Fibroblast of pulmonary artery (primary cell): ENCODE measurements at regions not wholly inside any gene's neighbourhood (a gene's known extent, or its start where the extent isn't known, plus 50 kb on each side); places are given as distances from the start of the nearest gene placed in this dataset.
"Not testable (repeated sequence)": the region's sequence is repeated elsewhere in the genome, so short reads cannot be mapped to it uniquely, and the experiment has no call there.

Experiments used
- DNase-seq: peaks from one replicate; pipeline ENCODE4 v3.0.0-alpha.2; 2010; ENCODE audit warnings: low read depth
- H3K4me3 ChIP-seq: replicated peaks from 2 replicates; pipeline ENCODE4 v1.5.1; 2011; ENCODE audit warnings: low read depth, mild to moderate bottlenecking, control low read depth, low read length, moderate library complexity
- TF ChIP-seq, protein P1 (sequence below): IDR thresholded peaks from 2 replicates; pipeline ENCODE4 v1.5.1; 2011; ENCODE audit warnings: mild to moderate bottlenecking, control low read depth, low read length, inconsistent platforms; ENCODE audit errors: missing control alignments

DNA sequence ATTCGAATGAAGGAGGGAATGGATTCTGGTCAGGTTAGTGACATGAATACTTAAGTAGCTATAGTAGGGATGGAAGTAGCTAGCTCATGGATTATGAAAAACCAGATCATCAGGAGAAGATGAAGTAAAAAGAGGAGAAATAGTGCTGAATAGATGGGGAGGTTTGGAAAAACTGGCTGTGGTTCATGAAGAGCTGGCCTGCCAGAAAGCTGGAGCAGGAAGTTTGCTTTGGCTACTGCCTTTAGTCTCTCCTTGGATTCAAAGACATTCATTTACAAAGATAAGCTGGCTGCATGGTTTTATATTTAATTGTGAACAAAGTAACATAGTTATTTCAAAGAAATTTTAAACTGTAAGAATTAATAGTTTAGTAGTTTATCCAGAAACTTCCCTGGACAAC lies 567.0 kb downstream of the RIT2 start:
- TF ChIP-seq, protein P1, sequence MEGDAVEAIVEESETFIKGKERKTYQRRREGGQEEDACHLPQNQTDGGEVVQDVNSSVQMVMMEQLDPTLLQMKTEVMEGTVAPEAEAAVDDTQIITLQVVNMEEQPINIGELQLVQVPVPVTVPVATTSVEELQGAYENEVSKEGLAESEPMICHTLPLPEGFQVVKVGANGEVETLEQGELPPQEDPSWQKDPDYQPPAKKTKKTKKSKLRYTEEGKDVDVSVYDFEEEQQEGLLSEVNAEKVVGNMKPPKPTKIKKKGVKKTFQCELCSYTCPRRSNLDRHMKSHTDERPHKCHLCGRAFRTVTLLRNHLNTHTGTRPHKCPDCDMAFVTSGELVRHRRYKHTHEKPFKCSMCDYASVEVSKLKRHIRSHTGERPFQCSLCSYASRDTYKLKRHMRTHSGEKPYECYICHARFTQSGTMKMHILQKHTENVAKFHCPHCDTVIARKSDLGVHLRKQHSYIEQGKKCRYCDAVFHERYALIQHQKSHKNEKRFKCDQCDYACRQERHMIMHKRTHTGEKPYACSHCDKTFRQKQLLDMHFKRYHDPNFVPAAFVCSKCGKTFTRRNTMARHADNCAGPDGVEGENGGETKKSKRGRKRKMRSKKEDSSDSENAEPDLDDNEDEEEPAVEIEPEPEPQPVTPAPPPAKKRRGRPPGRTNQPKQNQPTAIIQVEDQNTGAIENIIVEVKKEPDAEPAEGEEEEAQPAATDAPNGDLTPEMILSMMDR = no peak
- H3K4me3 ChIP-seq = no peak overlapping the region
- peak; percentile 1 for DNase-seq

DNA sequence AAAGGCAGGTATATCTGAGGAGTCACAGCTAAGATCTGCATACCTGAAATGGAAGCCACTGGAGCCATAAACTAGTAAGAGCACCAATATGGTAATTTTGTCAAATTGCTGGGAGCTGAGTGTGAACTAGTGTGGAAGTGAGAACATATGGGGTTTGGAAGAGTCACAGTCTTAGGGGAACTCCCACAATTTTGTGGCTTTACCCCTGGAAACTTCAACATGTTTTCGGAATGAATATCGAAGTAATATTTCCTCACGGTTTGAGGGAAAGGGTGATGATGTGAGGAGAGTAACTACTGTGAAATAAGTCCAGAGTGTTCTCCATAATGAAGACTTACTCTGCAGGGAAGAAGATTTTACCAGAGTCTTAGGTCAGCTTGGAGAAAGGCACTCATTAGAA lies 565.9 kb downstream of the RIT2 start:
- DNase-seq = no peak
- no peak overlapping the region for H3K4me3 ChIP-seq
- TF ChIP-seq, protein P1 = no peak

DNA sequence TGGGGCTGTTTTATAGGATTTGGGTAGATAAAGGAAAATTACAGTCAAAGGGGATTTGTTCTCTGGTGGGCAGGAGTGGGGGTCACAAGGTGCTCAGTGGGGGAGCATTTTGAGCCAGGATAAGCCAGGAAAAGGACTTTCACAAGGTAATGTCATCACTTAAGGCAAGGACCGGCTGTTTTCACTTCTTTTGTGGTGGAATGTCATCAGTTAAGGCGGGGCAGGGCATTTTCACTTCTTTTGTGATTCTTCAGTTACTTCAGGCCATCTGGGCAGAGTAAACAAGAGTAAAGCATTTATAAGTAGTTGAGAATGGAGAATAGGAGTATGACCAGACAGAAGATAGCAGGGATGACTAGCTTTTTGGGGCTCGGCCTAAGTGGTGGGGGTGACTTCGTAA lies 562.9 kb downstream of the RIT2 start:
- H3K4me3 ChIP-seq, DNase-seq: not testable (repeated sequence)

GRCh38 chr18:42559069-42559690 lies 556.3 kb downstream of the RIT2 start:
- TF ChIP-seq, protein P1 = no peak
- H3K4me3 ChIP-seq = no peak overlapping the region
- DNase-seq = no peak

DNA sequence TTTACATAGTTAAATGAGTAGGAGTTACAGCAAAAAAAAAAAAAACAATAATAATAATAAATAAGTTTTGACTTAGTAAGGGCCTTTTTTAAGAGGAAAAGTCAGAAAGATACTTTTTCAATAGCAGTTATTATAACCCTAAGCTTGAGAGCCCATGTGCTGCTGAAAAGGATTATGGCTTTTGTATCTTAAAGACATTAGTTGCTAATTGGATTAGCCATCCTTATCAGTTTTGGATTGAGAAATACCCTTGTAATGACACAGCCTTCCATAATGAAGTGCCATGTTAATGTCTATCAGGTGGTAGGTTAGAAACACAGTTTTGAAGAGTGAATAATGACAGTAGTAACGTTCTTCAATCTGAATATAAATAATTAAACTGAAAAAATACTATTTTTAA lies 554.0 kb downstream of the RIT2 start:
- no peak for DNase-seq
- no peak overlapping the region for H3K4me3 ChIP-seq
- TF ChIP-seq, protein P1 = no peak

DNA sequence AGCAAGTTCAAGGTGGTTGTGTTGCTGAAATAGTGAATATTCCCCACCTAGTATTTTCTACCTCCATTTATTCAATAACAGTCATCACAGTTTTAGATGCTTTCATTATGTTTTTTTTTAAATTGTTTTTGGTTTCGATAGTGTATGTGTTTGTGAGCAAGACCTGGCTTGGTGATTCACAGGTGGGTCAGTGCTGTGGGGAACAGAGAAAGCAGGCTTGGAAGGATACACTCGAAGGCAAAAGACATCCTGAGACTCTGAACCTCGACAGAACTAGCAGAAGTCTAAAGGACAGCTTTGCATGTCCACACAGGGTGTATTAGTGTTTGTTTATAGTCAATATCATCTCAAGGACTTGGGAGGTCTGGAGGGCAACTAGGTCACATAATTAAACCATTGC lies 551.5 kb downstream of the RIT2 start:
- TF ChIP-seq, protein P1 = no peak
- H3K4me3 ChIP-seq = no peak overlapping the region

GRCh38 chr18:42564761-42565160 lies 550.7 kb downstream of the RIT2 start:
- TF ChIP-seq, protein P1 = no peak
- DNase-seq = no peak
- H3K4me3 ChIP-seq = no peak overlapping the region

More for the DNA sequence above, 551.5 kb downstream of the RIT2 start:
- DNase-seq = no peak
